Ishikawa (cell line): ENCODE measurements at regions not wholly inside any gene's neighbourhood (a gene's known extent, or its start where the extent isn't known, plus 50 kb on each side); places are given as distances from the start of the nearest gene placed in this dataset.

Experiments
- CEBPB ChIP-seq: IDR thresholded peaks from 2 replicates; pipeline ENCODE4 v1.6.1; 2012
- CREB1 ChIP-seq: IDR thresholded peaks from 2 replicates; pipeline ENCODE4 v1.6.1; 2012; ENCODE audit warnings: low read depth
- EGR1 ChIP-seq: IDR thresholded peaks from 2 replicates; pipeline ENCODE4 v1.6.1; 2012
- EP300 ChIP-seq: IDR thresholded peaks from 2 replicates; pipeline ENCODE4 v1.6.1; 2012; ENCODE audit warnings: borderline replicate concordance
- FOXM1 ChIP-seq: IDR thresholded peaks from 2 replicates; pipeline ENCODE4 v1.6.1; 2012; ENCODE audit warnings: low read depth, borderline replicate concordance
- NFIC ChIP-seq: IDR thresholded peaks from 2 replicates; pipeline ENCODE4 v1.6.1; 2012
- RAD21 ChIP-seq: IDR thresholded peaks from 2 replicates; pipeline ENCODE4 v1.6.1; 2012; ENCODE audit warnings: low read depth
- TAF1 ChIP-seq: IDR thresholded peaks from 2 replicates; pipeline ENCODE4 v1.6.1; 2012; ENCODE audit warnings: low read depth, mild to moderate bottlenecking
- TCF12 ChIP-seq: IDR thresholded peaks from 2 replicates; pipeline ENCODE4 v1.6.1; 2012; ENCODE audit warnings: low read depth
- TEAD4 ChIP-seq: IDR thresholded peaks from 2 replicates; pipeline ENCODE4 v1.6.1; 2012
- USF1 ChIP-seq: IDR thresholded peaks from 2 replicates; pipeline ENCODE4 v1.6.1; 2012
- YY1 ChIP-seq: IDR thresholded peaks from 2 replicates; pipeline ENCODE4 v1.6.1; 2012; ENCODE audit warnings: low read depth
- ZBTB7A ChIP-seq: IDR thresholded peaks from 2 replicates; pipeline ENCODE4 v1.6.1; 2012; ENCODE audit warnings: low read depth
- TF ChIP-seq, protein P1 (sequence below): IDR thresholded peaks from 2 replicates; pipeline ENCODE4 v1.6.1; 2012
- TF ChIP-seq, protein P2 (sequence below): IDR thresholded peaks from 2 replicates; pipeline ENCODE4 v1.6.1; 2012; ENCODE audit warnings: low read depth, mild to moderate bottlenecking

DNA sequence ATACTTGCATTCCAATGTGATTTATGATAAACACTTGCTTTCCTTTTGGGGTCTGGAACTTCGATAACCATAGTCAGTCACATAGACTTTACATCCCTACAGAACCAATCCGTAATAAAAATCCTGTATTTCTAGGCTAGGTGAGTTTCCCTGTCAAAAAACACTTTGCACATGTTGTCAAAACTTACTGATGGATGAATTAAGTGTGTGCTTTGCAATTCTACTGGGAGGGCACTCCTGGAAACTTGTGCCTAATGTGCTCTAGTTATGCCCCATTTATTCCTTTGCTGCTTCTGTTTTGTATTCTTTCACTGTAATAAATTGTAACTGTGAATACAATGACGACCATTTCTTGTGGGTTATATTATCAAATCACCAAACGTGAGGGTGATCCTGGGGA lies 684.8 kb upstream of the PCDH15 start:
- no peak for TF ChIP-seq YY1

GRCh38 chr10:55476129-55476528 lies 675.1 kb upstream of the PCDH15 start:
- TF ChIP-seq TEAD4 (no peak), TAF1 (no peak), USF1 (no peak), EP300 (no peak)

GRCh38 chr10:55474258-55474657 lies 673.2 kb upstream of the PCDH15 start:
- TF ChIP-seq, protein P1, sequence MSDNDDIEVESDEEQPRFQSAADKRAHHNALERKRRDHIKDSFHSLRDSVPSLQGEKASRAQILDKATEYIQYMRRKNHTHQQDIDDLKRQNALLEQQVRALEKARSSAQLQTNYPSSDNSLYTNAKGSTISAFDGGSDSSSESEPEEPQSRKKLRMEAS, result no peak
- peak; percentile 48; the same call in 1 of the 2 replicates for TF ChIP-seq NFIC
- no peak for TF ChIP-seq RAD21

DNA sequence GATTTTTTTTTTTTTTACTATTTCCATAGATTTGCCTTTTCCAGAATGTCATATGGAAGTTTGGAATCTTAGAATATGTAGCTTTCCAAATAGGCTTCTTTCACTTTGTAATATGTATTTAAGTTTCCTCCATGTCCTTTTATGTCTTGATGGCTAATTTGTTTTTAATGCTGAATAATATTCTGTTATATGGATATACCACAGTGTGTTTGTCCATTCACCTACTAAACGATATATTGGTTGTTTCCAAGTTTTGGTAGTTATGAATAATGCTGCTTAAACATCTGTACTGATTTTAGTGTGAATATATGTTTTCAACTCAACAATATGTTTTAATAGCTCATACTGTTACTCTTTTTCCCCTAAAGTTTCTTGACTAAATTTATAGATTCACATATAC lies 669.8 kb upstream of the PCDH15 start:
- no peak for TF ChIP-seq TAF1
- TF ChIP-seq, protein P2, sequence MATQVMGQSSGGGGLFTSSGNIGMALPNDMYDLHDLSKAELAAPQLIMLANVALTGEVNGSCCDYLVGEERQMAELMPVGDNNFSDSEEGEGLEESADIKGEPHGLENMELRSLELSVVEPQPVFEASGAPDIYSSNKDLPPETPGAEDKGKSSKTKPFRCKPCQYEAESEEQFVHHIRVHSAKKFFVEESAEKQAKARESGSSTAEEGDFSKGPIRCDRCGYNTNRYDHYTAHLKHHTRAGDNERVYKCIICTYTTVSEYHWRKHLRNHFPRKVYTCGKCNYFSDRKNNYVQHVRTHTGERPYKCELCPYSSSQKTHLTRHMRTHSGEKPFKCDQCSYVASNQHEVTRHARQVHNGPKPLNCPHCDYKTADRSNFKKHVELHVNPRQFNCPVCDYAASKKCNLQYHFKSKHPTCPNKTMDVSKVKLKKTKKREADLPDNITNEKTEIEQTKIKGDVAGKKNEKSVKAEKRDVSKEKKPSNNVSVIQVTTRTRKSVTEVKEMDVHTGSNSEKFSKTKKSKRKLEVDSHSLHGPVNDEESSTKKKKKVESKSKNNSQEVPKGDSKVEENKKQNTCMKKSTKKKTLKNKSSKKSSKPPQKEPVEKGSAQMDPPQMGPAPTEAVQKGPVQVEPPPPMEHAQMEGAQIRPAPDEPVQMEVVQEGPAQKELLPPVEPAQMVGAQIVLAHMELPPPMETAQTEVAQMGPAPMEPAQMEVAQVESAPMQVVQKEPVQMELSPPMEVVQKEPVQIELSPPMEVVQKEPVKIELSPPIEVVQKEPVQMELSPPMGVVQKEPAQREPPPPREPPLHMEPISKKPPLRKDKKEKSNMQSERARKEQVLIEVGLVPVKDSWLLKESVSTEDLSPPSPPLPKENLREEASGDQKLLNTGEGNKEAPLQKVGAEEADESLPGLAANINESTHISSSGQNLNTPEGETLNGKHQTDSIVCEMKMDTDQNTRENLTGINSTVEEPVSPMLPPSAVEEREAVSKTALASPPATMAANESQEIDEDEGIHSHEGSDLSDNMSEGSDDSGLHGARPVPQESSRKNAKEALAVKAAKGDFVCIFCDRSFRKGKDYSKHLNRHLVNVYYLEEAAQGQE, result no peak
- no peak for TF ChIP-seq ZBTB7A
- TF ChIP-seq TEAD4, result no peak
- TF ChIP-seq, protein P1, result no peak
- no peak for TF ChIP-seq FOXM1
- TF ChIP-seq RAD21, result no peak
- no peak for TF ChIP-seq USF1
- no peak for TF ChIP-seq EP300
- no peak for TF ChIP-seq YY1

DNA sequence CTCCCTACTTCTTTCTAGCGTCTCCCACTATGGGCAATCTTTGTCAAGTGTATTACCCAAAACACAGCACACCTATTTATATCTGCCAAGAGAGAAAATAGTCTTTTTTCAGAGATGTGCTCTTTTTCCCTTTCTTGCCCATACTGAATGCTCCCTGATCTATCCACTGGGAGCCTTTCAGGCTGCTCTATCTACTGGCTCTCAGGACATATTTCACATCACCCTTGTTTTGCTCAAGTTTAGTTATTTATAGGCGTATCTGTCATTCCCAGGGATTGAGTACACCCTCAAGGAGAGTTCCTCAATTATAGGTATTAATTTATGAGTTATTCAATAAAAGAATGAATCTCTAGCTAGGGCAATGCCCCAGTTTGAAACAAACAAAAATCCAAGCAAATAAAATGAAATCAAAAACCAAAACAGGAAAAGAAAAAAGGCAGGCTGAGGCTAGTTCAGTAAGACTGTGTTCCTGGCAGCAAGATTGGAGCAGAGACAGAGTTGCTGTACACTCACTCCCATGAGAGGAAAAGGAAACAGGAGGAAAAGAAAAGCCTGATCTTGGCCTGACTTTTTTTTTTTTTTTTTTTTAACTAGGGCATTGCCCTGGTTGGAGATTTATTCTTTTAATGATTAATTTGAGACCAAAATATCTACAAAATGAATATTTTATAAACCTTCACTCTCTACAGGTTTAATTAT lies 665.9 kb upstream of the PCDH15 start:
- TF ChIP-seq NFIC (no peak), USF1 (no peak), FOXM1 (no peak), RAD21 (no peak), CREB1 (no peak), TAF1 (no peak), TCF12 (no peak), EGR1 (no peak), ZBTB7A (no peak), TEAD4 (no peak), EP300 (no peak), CEBPB (no peak), YY1 (no peak)
- TF ChIP-seq, protein P1, result no peak
- TF ChIP-seq, protein P2, result no peak

- no peak for TF ChIP-seq YY1
- TF ChIP-seq CREB1, result no peak
- TF ChIP-seq TAF1, result no peak
- TF ChIP-seq, protein P2, result no peak
- no peak for TF ChIP-seq EGR1
- TF ChIP-seq FOXM1, result no peak
- no peak for TF ChIP-seq CEBPB
- TF ChIP-seq, protein P1, result no peak
- no peak for TF ChIP-seq RAD21
- TF ChIP-seq TEAD4, result no peak
- TF ChIP-seq ZBTB7A, result no peak
- TF ChIP-seq TCF12, result no peak
- no peak for TF ChIP-seq EP300
- no peak for TF ChIP-seq NFIC
These were observed 663.1 kb upstream of the PCDH15 start for GRCh38 chr10:55464083-55464482.
